GM23338 (cell line): ENCODE measurements at regions not wholly inside any gene's neighbourhood (a gene's known extent, or its start where the extent isn't known, plus 50 kb on each side); places are given as distances from the start of the nearest gene placed in this dataset.

ENCODE experiments used
- ATAC-seq: fragments of 200-7000 bp; cut with Tn5 transposase; 3 replicates; pipeline ENCODE4 v1.9.1; 2020
- DNase-seq: peaks from one replicate; pipeline ENCODE4 v3.0.0-alpha.2; 2015; ENCODE audit warnings: low spot score
- H2AFZ ChIP-seq: fragments of 200-600 bp; sonication (generic); 2 replicates; pipeline ENCODE4 v1.8.0; 2016; ENCODE audit warnings: antibody characterized with exemption, mild to moderate bottlenecking, moderate library complexity
- H3F3A ChIP-seq: fragments of 200-600 bp; sonication (generic); replicated peaks from 2 replicates; pipeline ENCODE4 v1.8.0; 2017; ENCODE audit warnings: antibody characterized with exemption, mixed run types, low read depth
- H3K27ac ChIP-seq: fragments of 200-600 bp; sonication (generic); 2 replicates; pipeline ENCODE4 v1.6.1; 2016; ENCODE audit warnings: low read depth
- H3K27me3 ChIP-seq: fragments of 200-600 bp; sonication (generic); 2 replicates; pipeline ENCODE4 v1.8.0; 2016; ENCODE audit warnings: mild to moderate bottlenecking, mixed run types, moderate library complexity; ENCODE audit not compliant: insufficient read depth
- H3K36me3 ChIP-seq: fragments of 200-600 bp; sonication (generic); 2 replicates; pipeline ENCODE4 v1.8.0; 2016; ENCODE audit warnings: mild to moderate bottlenecking; ENCODE audit not compliant: insufficient read depth
- H3K4me1 ChIP-seq: fragments of 200-600 bp; sonication (generic); 2 replicates; pipeline ENCODE4 v1.8.0; 2016; ENCODE audit warnings: mild to moderate bottlenecking, moderate library complexity; ENCODE audit not compliant: insufficient read depth
- H3K4me2 ChIP-seq: fragments of 200-600 bp; sonication (generic); 2 replicates; pipeline ENCODE4 v1.7.1; 2017; ENCODE audit warnings: mixed run types
- H3K4me3 ChIP-seq: fragments of 200-600 bp; sonication (generic); 2 replicates; pipeline ENCODE4 v1.6.1; 2016; ENCODE audit warnings: mixed run types
- H3K79me2 ChIP-seq: fragments of 200-600 bp; sonication (generic); replicated peaks from 2 replicates; pipeline ENCODE4 v1.8.0; 2017; ENCODE audit warnings: mild to moderate bottlenecking; ENCODE audit not compliant: insufficient read depth
- H3K9me2 ChIP-seq: fragments of 200-600 bp; sonication (generic); 2 replicates; pipeline ENCODE4 v1.8.0; 2017; ENCODE audit not compliant: insufficient read depth
- H4K20me1 ChIP-seq: fragments of 200-600 bp; sonication (generic); replicated peaks from 2 replicates; pipeline ENCODE4 v1.8.0; 2017; ENCODE audit warnings: mild to moderate bottlenecking; ENCODE audit not compliant: insufficient read depth
- H3K27ac Mint-ChIP-seq: 2 replicates; pipeline ENCODE4 v1.8.0; 2020; ENCODE audit warnings: inconsistent platforms, mild to moderate bottlenecking, moderate library complexity, mixed read lengths
- H3K27me3 Mint-ChIP-seq: 3 replicates; pipeline ENCODE4 v1.8.0; 2022; ENCODE audit warnings: low read depth, mild to moderate bottlenecking, moderate library complexity, mixed read lengths, inconsistent platforms; ENCODE audit not compliant: insufficient read depth, poor library complexity
- H3K36me3 Mint-ChIP-seq: 3 replicates; pipeline ENCODE4 v1.8.0; 2021; ENCODE audit warnings: low read depth, mild to moderate bottlenecking, inconsistent platforms, moderate library complexity, mixed read lengths
- H3K4me1 Mint-ChIP-seq: 3 replicates; pipeline ENCODE4 v1.8.0; 2020; ENCODE audit warnings: mild to moderate bottlenecking, inconsistent platforms, mixed read lengths
- H3K4me3 Mint-ChIP-seq: 3 replicates; pipeline ENCODE4 v1.8.0; 2021; ENCODE audit warnings: moderate library complexity, mild to moderate bottlenecking, inconsistent platforms, mixed read lengths
- H3K9me3 Mint-ChIP-seq: 3 replicates; pipeline ENCODE4 v1.8.0; 2020; ENCODE audit warnings: moderate library complexity, mild to moderate bottlenecking, inconsistent platforms, mixed read lengths
- CREB1 ChIP-seq: fragments of 250-450 bp; sonication (Bioruptor Pico); IDR thresholded peaks from 2 replicates; pipeline ENCODE4 v1.5.0; 2020; ENCODE audit warnings: low read depth, mild to moderate bottlenecking, moderate library complexity
- CTCF ChIP-seq, 2 experiments: fragments of 200-600 bp in 1 of 2; sonication (generic) in 1 of 2; conservative IDR thresholded peaks; 2 replicates each; pipeline versions ENCODE4 v1.5.1 to v1.6.1; 2016 to 2017; ENCODE audit warnings: antibody characterized with exemption in 2 of 2, low read depth in 2 of 2, mild to moderate bottlenecking in 2 of 2, moderate library complexity in 1 of 2
- ETS1 ChIP-seq: IDR thresholded peaks from 2 replicates; pipeline ENCODE4 v1.6.1; 2016; ENCODE audit warnings: antibody characterized with exemption
- EZH2phosphoT487 ChIP-seq: fragments of 200-600 bp; sonication (generic); IDR thresholded peaks from one replicate; pipeline ENCODE4 v1.8.1; 2018; ENCODE audit warnings: antibody characterized with exemption; ENCODE audit not compliant: unreplicated experiment
- JUNB ChIP-seq: IDR thresholded peaks from one replicate; pipeline ENCODE4 v1.6.1; 2016; ENCODE audit warnings: antibody characterized with exemption; ENCODE audit not compliant: unreplicated experiment
- NANOG ChIP-seq: IDR thresholded peaks from 2 replicates; pipeline ENCODE4 v1.6.1; 2016; ENCODE audit warnings: antibody characterized with exemption, borderline replicate concordance
- POLR2AphosphoS5 ChIP-seq: IDR thresholded peaks from 2 replicates; pipeline ENCODE4 v1.6.1; 2016; ENCODE audit warnings: antibody characterized with exemption, low read depth
- REST ChIP-seq: IDR thresholded peaks from one replicate; pipeline ENCODE4 v1.6.1; 2018; ENCODE audit warnings: antibody characterized with exemption; ENCODE audit not compliant: unreplicated experiment
- STAT1 ChIP-seq: IDR thresholded peaks from one replicate; pipeline ENCODE4 v1.6.1; 2016; ENCODE audit warnings: antibody characterized with exemption; ENCODE audit not compliant: unreplicated experiment
- ZNF114 ChIP-seq: fragments of 250-450 bp; sonication (Bioruptor Pico); IDR thresholded peaks from 2 replicates; pipeline ENCODE4 v1.5.0; 2020; ENCODE audit warnings: mild to moderate bottlenecking, moderate library complexity
- ZNF331 ChIP-seq: fragments of 250-450 bp; sonication (Bioruptor Pico); IDR thresholded peaks from 2 replicates; pipeline ENCODE4 v1.5.0; 2020; ENCODE audit warnings: low read depth, mild to moderate bottlenecking, moderate library complexity
- ZNF462 ChIP-seq: fragments of 250-450 bp; sonication (Bioruptor Pico); IDR thresholded peaks from 2 replicates; pipeline ENCODE4 v1.5.0; 2020; ENCODE audit warnings: mild to moderate bottlenecking, moderate library complexity

DNA sequence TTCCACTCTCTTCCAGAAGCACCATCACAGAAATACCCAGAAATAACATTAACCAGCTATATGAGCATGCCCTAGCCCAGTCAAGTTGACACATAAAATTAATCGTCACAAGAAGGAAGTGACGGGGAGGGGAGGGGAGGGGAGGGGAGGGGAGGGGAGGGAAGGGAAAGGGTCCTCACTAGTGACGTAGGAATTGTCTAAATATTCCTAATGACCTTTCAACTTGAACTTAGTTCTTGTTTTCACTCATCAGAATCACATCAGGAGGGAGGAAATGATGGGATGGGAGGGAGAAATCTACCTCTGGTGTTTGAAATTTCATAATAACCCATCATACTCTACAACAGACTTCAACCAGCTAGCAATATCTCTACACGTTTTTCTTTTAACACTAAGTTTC lies 52.2 kb upstream of the NOCT start (continued):
- TF ChIP-seq ZNF462 (CRISPR knock-in tag), result no peak
- TF ChIP-seq NANOG, result no peak
- TF ChIP-seq ZNF331 (CRISPR knock-in tag), result no peak

- Histone ChIP-seq H3K36me3 (no peaks in the 10 kb centered on the region), H3K27me3 (no peaks in the 10 kb centered on the region), H3K4me3 (no peak overlapping the region), H2AFZ (peak overlapping the region; percentile 67; the same call in 1 of the 2 replicates), H4K20me1 (no peaks in the 10 kb centered on the region), H3K9me2 (0 out of 2 replicates have a peak, but pooled peaks cover 3% of the 10 kb centered on the region), H3K4me1 (no peaks in the 10 kb centered on the region), H3F3A (0 out of 2 replicates have a peak, but pooled peaks cover 5% of the 10 kb centered on the region), H3K4me2 (no peak overlapping the region), H3K79me2 (no peaks in the 10 kb centered on the region), H3K27ac (no peak overlapping the region)
- Mint-ChIP-seq H3K27me3 (peaks cover 5% of the 10 kb centered on the region), H3K9me3 (no peaks in the 10 kb centered on the region), H3K4me3 (no peak overlapping the region), H3K36me3 (no peaks in the 10 kb centered on the region), H3K4me1 (peaks cover 6% of the 10 kb centered on the region), H3K27ac (no peak overlapping the region)
- TF ChIP-seq ETS1 (no peak), ZNF331 (CRISPR knock-in tag) (no peak), REST (no peak), EZH2phosphoT487 (no peak), CTCF (conservative IDR thresholded peaks at IDR 0.05; ENCODE audit: low read depth in 2 of 2) (no peak), NANOG (no peak), POLR2AphosphoS5 (no peak), ZNF114 (CRISPR knock-in tag) (no peak), CREB1 (CRISPR knock-in tag) (no peak), JUNB (no peak), STAT1 (no peak)
- ATAC-seq, result no peak
- no peak for DNase-seq
Observed at GRCh38 chr4:138961664-138962063, 53.9 kb upstream of the NOCT start.
